GM19035 (cell line): ENCODE measurements at regions not wholly inside any gene's neighbourhood (a gene's known extent, or its start where the extent isn't known, plus 50 kb on each side); places are given as distances from the start of the nearest gene placed in this dataset.
"Not testable (repeated sequence)": the region's sequence is repeated elsewhere in the genome, so short reads cannot be mapped to it uniquely, and the experiment has no call there.

Experiments
- ATAC-seq: cut with Tn5 transposase; IDR thresholded peaks from one replicate; pipeline ENCODE4 v1.9.1; 2021; ENCODE audit not compliant: unreplicated experiment

- ATAC-seq: not testable (repeated sequence)
These were observed 116.5 kb upstream of the SPATA31D4 start for GRCh38 chr9:81811688-81812087.

DNA sequence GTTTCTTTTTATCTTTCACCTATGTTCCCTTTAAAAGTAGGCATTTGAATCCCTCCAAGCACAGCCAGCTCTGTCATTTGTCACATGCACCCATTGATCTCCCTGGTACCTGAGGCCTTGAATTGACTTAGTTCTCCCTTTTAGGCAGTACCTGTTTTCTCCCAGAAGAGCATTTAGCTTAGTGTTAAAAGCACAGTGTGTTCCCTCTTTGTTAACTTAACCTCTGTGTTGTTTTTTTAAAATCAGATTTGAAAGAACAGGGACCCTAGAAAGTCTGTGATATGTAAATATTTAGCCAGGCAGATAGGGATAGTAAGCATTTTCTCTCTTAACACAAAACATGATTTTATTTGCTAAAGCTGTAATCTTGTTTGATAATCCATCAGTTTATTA lies 113.8 kb upstream of the SPATA31D4 start:
- ATAC-seq: peak; percentile 2

- ATAC-seq: peak; percentile 87
These were observed 113.3 kb upstream of the SPATA31D4 start for GRCh38 chr9:81814794-81815464.

- ATAC-seq: no peak
These were observed 112.4 kb upstream of the SPATA31D4 start for GRCh38 chr9:81815781-81816180.

DNA sequence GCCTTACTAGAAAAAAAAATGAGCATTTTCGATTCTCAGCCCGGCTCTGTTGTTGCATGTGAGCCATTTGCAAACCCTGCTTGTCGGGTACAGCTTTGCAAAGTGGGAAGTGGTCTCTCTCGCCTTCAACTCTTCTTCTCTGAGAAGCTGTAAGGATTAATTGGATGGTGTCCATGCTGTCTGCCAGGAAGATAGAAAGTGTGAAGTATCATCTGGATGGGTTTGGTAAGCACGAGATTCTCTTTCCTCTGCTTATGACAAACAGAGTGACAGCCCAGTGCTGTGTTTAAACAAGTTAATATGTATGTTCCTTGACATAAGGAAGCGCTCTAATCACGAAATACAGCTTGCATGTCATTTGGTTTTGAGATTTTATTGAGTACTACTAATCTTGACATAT lies 109.1 kb upstream of the SPATA31D4 start:
- ATAC-seq: no peak

DNA sequence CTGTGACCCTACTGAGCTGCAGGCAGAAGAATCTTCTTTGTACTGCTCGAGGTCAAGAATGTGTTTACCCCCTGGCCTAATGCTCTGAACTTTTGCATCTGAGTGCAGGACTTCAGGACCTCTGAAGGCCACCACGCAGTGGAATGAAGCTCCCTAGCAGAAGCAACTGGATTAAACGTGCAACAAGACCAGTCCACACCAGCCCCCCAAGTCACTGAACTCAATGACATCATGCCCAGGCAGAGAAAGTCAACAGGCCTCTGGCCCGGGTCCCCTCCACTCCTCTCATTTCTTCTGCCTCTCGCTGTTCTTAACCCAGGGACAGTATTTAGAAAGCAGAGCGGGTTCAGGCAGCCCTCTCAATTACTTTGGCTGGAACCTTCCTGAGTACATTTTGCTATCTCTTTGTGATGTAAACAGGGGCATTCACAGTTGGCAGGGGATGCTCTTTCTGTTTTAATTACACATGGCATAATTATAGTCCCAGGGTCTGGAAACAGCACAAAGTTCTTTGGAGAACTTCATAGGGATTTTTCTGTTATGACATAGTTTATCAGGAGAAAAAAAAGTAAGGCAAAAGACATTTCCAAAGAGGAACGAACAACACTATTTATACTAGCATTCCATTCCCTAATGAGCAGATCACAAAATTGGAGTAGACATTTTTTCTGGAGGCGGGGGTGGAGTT lies 108.2 kb upstream of the SPATA31D4 start:
- no peak for ATAC-seq

- ATAC-seq: no peak
These were observed 105.8 kb upstream of the SPATA31D4 start for GRCh38 chr9:81822301-81822865.

DNA sequence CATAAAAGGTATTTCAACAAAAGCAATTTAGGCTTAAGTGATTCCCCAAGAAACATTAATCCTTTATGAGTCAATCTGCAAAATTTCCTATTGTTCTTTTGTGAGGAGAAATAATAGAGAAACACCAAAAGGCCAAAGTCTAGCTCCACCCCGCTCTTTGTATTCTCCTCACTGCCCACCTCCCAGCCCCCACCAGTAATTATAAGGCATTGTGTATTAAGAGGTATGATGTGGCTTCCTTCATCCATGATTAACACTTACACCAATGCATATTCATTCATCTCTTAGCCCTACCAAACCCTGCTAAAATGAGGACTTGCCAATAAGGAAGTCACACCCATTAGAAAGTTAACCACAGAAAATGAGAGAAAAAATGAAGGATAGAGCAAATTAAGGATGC lies 105.3 kb upstream of the SPATA31D4 start:
- no peak for ATAC-seq

DNA sequence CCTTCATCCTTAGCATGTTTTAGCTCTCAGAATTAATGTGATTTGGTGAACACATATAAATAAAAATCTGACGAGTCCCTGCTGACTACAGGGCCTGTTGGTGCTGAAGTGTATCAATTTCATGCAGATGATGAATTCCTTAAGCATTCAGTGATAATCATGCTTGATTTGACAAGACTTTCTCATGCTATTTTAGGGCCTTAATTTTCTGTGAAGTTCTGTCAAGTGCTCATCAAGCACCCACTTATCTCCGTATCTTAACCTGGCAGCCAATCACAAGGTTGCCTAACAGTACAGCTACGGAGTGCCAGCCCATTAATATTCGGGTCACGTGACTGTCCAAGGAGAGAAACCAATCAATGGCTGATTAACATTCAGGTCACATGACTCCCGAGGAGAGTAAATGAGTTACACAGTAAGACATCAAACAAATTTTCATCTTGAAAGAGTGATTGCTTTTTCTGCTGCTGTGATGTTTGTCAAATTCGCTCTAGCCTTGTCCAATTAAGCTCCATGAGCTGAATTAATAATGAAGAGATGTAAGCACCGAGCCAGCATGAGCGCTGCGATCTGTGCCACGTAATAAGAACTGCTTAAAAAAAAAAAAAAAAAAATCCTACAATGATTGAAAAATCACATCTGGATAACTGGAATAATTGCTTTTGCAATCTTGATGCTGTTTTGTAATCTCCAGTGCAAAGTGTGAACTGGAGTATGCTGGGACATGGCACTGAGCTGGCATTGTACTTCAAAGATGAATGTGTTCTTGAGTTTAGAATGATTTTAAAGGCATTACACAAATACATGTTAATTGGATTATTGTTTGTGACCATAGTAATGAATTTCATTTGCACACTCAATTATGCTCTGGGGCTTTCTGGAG lies 104.3 kb upstream of the SPATA31D4 start:
- no peak for ATAC-seq

GRCh38 chr9:81824802-81825730 lies 103.2 kb upstream of the SPATA31D4 start:
- ATAC-seq: no peak

DNA sequence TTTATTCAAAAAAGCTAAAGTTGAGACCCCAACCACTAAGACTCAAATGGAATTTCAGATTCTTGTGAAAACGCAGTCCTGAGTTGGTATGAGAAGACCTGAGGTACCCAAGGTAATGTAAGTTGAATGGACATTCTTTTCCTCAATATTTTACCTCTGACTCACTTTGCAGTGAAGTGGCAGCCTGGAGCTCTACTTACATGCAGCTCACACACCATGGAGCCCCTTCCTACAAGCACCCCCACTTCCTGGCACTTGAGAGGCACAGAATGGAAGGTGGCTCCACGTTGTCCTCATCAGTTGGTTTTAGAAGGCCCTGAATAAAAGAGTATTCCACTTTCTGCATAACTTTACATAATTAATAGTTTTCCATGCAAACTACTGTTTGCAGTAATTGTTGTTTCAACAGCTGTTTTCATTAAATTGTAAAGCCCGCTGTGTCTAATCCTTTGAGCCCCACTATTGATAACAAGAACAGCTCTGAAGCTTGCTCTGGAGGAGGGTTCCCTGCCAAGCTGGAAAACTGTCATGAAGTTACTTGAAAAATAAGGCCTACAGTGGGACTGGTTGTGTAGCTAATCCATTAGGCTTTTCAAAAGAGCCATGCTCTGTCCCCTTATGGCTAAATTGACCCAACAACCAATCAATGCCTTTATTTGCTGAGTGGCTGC lies 102.2 kb upstream of the SPATA31D4 start:
- ATAC-seq: no peak

DNA sequence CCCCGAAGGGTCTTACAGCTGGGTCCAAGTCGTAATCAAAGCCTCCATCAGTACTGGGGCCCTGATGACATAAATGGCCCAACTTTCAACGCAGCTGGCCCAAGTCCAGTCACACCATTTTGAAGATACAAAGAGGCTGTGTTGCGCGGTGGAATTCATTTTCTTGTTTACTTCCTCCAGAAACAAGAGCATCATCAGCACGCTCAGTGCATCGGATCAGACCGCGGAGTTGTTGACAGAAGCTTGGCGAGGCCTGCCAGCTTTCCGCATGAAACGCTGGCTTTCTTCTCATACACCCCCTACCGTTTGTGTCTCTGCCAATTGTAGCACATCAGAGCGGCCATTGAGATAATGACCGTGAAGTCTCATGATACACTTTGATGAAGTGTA lies 101.7 kb upstream of the SPATA31D4 start:
- ATAC-seq: no peak

DNA sequence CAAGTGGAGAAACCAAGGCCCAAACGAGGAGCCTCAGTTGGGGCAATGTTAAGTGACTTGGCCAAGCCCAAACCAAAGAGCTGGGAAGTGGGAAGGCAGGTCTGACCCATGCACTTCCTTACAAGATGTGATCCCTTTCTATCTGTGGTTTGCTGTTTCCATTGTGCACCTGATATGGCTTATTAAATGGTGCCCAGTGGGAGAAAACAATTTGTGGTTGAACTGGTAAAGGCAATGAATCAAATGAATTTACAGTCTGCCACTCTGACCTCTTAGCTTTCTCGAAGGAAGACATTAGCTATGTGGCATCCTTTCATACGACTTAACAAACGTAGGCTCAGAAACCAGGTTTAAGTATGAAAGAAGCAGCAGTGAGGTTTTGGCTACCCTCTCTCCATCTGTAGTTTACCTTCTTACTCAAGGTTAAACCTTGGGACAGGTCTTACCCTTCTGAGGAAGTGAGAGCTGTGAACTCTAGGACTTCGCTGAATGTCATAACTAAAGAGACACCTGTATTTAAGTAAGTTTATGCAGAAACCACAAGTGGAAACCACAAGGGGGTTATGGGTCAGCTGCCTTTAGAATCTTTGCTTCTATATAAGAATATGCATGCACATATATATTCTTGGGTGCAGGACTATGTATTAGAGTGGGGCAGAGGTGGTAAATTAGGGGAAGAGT lies 100.5 kb upstream of the SPATA31D4 start:
- peak; percentile 94 for ATAC-seq

DNA sequence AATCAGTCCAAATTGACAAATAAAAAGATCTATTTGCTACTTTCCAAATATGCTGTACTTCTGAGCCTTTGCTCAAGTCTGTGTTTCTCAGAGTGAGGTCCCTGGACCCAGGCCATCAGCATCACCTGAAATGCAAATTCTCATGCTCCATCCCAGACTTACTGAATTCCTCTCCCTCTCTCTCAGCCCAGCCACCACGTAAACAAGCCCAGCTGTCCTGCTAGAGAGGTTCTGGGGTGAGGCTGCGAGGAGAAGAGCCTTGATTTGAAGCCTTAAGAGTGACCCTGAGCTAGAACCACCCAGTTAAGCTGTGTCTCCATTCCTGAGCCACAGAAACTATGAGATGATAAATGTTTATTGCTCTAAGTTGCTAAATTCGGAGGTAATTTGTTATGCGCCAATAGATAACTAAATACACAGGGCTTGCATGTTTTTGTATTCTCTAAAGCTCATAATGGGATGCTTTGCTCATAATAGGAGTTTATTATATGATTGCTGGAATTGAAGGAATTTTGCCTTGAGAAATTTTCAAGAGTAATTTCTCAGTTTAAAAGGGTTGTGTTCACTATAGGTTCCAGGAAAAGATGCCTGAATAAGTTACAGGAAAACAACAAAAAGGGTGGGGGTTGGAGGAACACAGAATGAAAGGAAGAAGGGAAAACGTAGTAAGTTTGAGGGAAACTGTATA lies 98.9 kb upstream of the SPATA31D4 start:
- no peak for ATAC-seq

GRCh38 chr9:81830431-81830830 lies 97.8 kb upstream of the SPATA31D4 start:
- ATAC-seq: not testable (repeated sequence)

DNA sequence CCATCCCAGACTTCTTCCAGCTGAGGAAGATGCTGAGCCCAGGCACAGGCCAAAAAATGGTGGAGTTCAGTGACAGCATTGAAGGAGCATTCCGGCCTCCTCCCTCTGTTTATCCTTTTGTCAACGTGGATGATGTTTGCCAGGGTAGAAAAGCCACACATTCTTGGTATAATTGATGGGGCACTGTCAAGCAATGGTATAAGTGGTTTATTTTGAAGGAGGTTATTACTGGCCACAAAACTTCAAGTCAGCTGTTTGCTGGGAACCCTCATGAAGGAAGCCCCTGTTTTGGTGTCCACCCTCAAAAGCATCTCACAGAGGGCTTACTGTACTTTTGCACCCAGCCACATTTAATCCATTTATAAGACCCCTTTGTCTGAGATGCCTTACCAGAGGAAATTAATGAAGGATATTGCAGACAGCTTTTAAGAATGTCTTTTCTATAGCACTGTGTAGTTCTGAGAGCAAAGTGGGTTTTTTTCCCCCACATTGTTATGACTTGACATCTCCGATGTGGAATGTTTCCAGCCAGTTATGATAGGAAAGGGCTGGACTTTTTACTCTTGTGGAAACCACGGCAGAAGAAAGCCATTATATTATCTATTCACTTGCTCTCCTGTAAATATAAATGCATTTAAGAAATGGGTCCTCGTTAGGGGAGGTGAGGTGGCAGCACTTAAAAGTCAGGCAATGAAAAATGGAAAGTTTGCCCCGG lies 95.5 kb upstream of the SPATA31D4 start:
- no peak for ATAC-seq

GRCh38 chr9:81833563-81834345 lies 94.5 kb upstream of the SPATA31D4 start:
- ATAC-seq: peak; percentile 48
